B cell (primary cell): ENCODE measurements at regions not wholly inside any gene's neighbourhood (a gene's known extent, or its start where the extent isn't known, plus 50 kb on each side); places are given as distances from the start of the nearest gene placed in this dataset.

Experiments
- ATAC-seq: fragments of 200-7000 bp; cut with Tn5 transposase; one replicate; pipeline ENCODE4 v1.10.0; 2021; ENCODE audit warnings: low read depth, mild to moderate bottlenecking, moderate number of reproducible peaks, moderate library complexity
- CTCF ChIA-PET: fragments of 350-600 bp; sonication (Branson Sonifier 250); formaldehyde crosslinking; loops from one replicate; lab custom pipeline; 2021; ENCODE audit warnings: antibody characterized with exemption, inconsistent platforms; lab: Charles Lee
- POLR2A ChIA-PET: fragments of 350-600 bp; sonication (Branson Sonifier 250); formaldehyde crosslinking; loops from one replicate; lab custom pipeline; 2021; ENCODE audit warnings: antibody characterized with exemption; lab: Charles Lee
- DNase-seq: peaks from one replicate; pipeline ENCODE4 v3.0.0; 2013
- H2AFZ ChIP-seq: 2 replicates; pipeline ENCODE4 v1.6.1; 2012; ENCODE audit warnings: mild to moderate bottlenecking, low read depth, low read length; ENCODE audit not compliant: insufficient read depth, poor library complexity, severe bottlenecking
- H3K27ac ChIP-seq, 2 donors: 1 replicate in 1 of 2; 2 replicates in 1 of 2; pipeline ENCODE4 v1.5.1; 2012 to 2013; ENCODE audit warnings: low read length in 2 of 2, mild to moderate bottlenecking in 2 of 2, moderate library complexity in 1 of 2
- H3K27me3 ChIP-seq, 4 experiments: fragments of 200-600 bp in 1 of 4; sonication (generic) in 1 of 4; replicated peaks in 1 of 4; 1 replicate in 2 of 4; 2 replicates in 2 of 4; pipeline versions ENCODE4 v1.6.1 to v1.7.0; 2013 to 2016; ENCODE audit warnings: low read length in 3 of 4, mild to moderate bottlenecking in 2 of 4, mixed read lengths in 1 of 4, moderate library complexity in 1 of 4; ENCODE audit not compliant: insufficient read depth in 4 of 4, control insufficient read depth in 3 of 4; ENCODE audit errors: control extremely low read depth in 1 of 4
- H3K36me3 ChIP-seq, 2 experiments: replicated peaks in 1 of 2; 1 replicate in 1 of 2; 2 replicates in 1 of 2; pipeline versions ENCODE4 v1.6.1 to v1.7.1; 2013; ENCODE audit warnings: low read length in 1 of 2; ENCODE audit not compliant: insufficient read depth in 2 of 2, control insufficient read depth in 1 of 2; ENCODE audit errors: control extremely low read depth in 1 of 2, extremely low read depth in 1 of 2
- H3K4me1 ChIP-seq, 2 donors: fragments of 200-600 bp in 1 of 2; sonication (generic) in 1 of 2; 1 replicate in 1 of 2; 2 replicates in 1 of 2; pipeline versions ENCODE4 v1.5.1 to v1.6.1; 2013 to 2017; ENCODE audit warnings: low read length in 2 of 2; ENCODE audit not compliant: control insufficient read depth in 2 of 2, insufficient read depth in 2 of 2
- H3K4me2 ChIP-seq: replicated peaks from 2 replicates; pipeline ENCODE3; 2012; ENCODE audit warnings: mild to moderate bottlenecking, low read depth, low read length; ENCODE audit not compliant: poor library complexity, severe bottlenecking
- H3K4me3 ChIP-seq, 5 experiments: fragments of 200-600 bp in 1 of 5; sonication (generic) in 1 of 5; 1 replicate in 3 of 5; 2 replicates in 2 of 5; pipeline versions ENCODE4 v1.5.1 to v1.7.0; 2011 to 2016; ENCODE audit warnings: low read length in 4 of 5, mild to moderate bottlenecking in 4 of 5, low read depth in 2 of 5, control low read depth in 1 of 5, moderate library complexity in 1 of 5; ENCODE audit not compliant: insufficient read depth in 1 of 5; ENCODE audit errors: control extremely low read depth in 1 of 5, extremely low read depth in 1 of 5
- H3K79me2 ChIP-seq: fragments of 200-600 bp; sonication (generic); one replicate; pipeline ENCODE4 v1.6.0; 2016; ENCODE audit warnings: low read length; ENCODE audit not compliant: control insufficient read depth, insufficient read depth
- H3K9ac ChIP-seq: fragments of 200-600 bp; sonication (generic); 2 replicates; pipeline ENCODE4 v1.6.1; 2017; ENCODE audit warnings: mild to moderate bottlenecking, low read length, moderate library complexity
- H3K9me3 ChIP-seq, 3 donors: one replicate each; pipeline versions ENCODE4 v1.6.1 to v1.7.1; 2013; ENCODE audit warnings: low read length in 2 of 3; ENCODE audit not compliant: control insufficient read depth in 2 of 3, insufficient read depth in 1 of 3; ENCODE audit errors: control extremely low read depth in 1 of 3
- H4K20me1 ChIP-seq: 2 replicates; pipeline ENCODE4 v1.6.0; 2012; ENCODE audit warnings: mild to moderate bottlenecking, low read length; ENCODE audit not compliant: insufficient read depth, control insufficient read depth, poor library complexity, severe bottlenecking
- H3K27ac Mint-ChIP-seq: one replicate; pipeline ENCODE4 v1.8.0; 2021; ENCODE audit warnings: mixed read lengths
- H3K27me3 Mint-ChIP-seq: one replicate; pipeline ENCODE4 v1.8.0; 2021; ENCODE audit warnings: mixed read lengths
- H3K4me1 Mint-ChIP-seq: one replicate; pipeline ENCODE4 v1.8.0; 2021; ENCODE audit warnings: mixed read lengths
- H3K4me3 Mint-ChIP-seq: one replicate; pipeline ENCODE4 v1.8.0; 2021; ENCODE audit warnings: mixed read lengths
- H3K9me3 Mint-ChIP-seq: one replicate; pipeline ENCODE4 v1.8.0; 2022; ENCODE audit warnings: mixed read lengths; ENCODE audit not compliant: insufficient read depth
- CTCF ChIP-seq: fragments of 200-600 bp; IDR thresholded peaks from one replicate; pipeline ENCODE4 v1.8.0; 2022; ENCODE audit warnings: antibody characterized with exemption, mild to moderate bottlenecking
- EZH2 ChIP-seq: IDR thresholded peaks from 2 replicates; pipeline ENCODE4 v1.6.1; 2012; ENCODE audit warnings: borderline replicate concordance, low read depth, mild to moderate bottlenecking, moderate library complexity, low read length; ENCODE audit not compliant: insufficient read depth, poor library complexity, severe bottlenecking
- WGBS: methylation state at CpG from one replicate; pipeline ENCODE4 v1.1.5; 2013; ENCODE audit warnings: missing lambda C conversion rate; ENCODE audit not compliant: insufficient coverage; 5-methylcytosine and 5-hydroxymethylcytosine counted together
- intact Hi-C: fragments of 100-400 bp; cut with micrococcal nuclease; formaldehyde crosslinking; loops from one replicate; pipeline ENCODE4 v1.10.0; 2022

DNA sequence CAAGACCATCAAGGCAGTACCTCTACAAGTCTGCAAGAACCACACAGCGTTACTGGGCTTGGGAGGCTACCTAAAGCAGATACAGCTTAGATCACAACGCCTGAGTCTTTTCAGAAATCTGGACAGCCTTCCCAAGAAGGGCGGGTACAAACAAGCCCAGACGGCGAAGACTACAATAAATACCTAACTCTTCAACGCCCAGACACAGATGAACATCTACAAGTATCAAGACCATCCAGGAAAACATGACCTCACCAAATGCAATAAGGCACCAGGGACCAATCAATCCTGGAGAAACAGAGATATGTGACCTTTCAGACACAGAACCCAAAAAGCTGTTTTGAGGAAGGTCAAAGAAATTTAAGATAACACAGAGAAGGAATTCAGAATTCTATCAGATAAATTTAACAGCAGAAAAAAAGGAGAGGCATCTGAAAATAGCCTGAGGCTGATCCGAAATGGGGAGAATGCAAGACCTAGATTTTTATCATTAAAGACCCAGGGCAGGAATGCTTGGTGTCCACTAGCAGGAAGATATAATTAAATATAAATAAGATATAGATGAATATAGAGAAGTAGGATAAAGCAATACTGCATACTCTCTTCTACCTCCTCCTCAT is 131.7 kb upstream of the COL21A1 start:
- WGBS, result 79% methylated on average over 6 of the region's 7 CpGs
- Histone ChIP-seq H4K20me1 (no peaks in the 10 kb centered on the region), H3K9me3 (no peaks in the 10 kb centered on the region), H3K27ac (no peak overlapping the region), H3K4me3 (no peak overlapping the region), H3K9ac (no peak overlapping the region), H3K79me2 (no peaks in the 10 kb centered on the region), H3K27me3 (no peaks in the 10 kb centered on the region), H3K36me3 (no peaks in the 10 kb centered on the region), H2AFZ (no peak overlapping the region), H3K4me1 (no peaks in the 10 kb centered on the region), H3K4me2 (no peak overlapping the region)
- TF ChIP-seq CTCF, result no peak
- TF ChIP-seq EZH2, result no peak
- Mint-ChIP-seq H3K9me3 (no peaks in the 10 kb centered on the region), H3K27me3 (no peaks in the 10 kb centered on the region), H3K27ac (no peak overlapping the region), H3K4me1 (no peaks in the 10 kb centered on the region), H3K4me3 (no peak overlapping the region)
- CTCF ChIA-PET, result no interaction called here
- intact Hi-C loops, result no loop called here
- DNase-seq, result no peak
- POLR2A ChIA-PET, result no interaction called here
- no peak for ATAC-seq

- Histone ChIP-seq H4K20me1 (no peaks in the 10 kb centered on the region), H3K27me3 (no peaks in the 10 kb centered on the region), H3K27ac (no peak overlapping the region), H3K4me3 (no peak overlapping the region), H3K36me3 (no peaks in the 10 kb centered on the region), H3K4me1 (no peaks in the 10 kb centered on the region), H2AFZ (no peak overlapping the region), H3K9me3 (no peaks in the 10 kb centered on the region), H3K4me2 (no peak overlapping the region), H3K79me2 (no peaks in the 10 kb centered on the region), H3K9ac (no peak overlapping the region)
- POLR2A ChIA-PET, result no interaction called here
- intact Hi-C loops, result no loop called here
- H3K4me3 Mint-ChIP-seq, result no peak overlapping the region
- DNase-seq (no peak), ATAC-seq (no peak)
- no peaks in the 10 kb centered on the region for H3K27me3 Mint-ChIP-seq
- no peaks in the 10 kb centered on the region for H3K4me1 Mint-ChIP-seq
- H3K27ac Mint-ChIP-seq, result no peak overlapping the region
- TF ChIP-seq EZH2, result no peak
- TF ChIP-seq CTCF, result no peak
- WGBS, result 92% methylated on average over 4 of the region's 4 CpGs
- H3K9me3 Mint-ChIP-seq, result no peaks in the 10 kb centered on the region
- CTCF ChIA-PET, result no interaction called here
These were observed 131.1 kb upstream of the COL21A1 start for GRCh38 chr6:56378507-56378906.
